GM12874 (cell line): ENCODE measurements at regions not wholly inside any gene's neighbourhood (a gene's known extent, or its start where the extent isn't known, plus 50 kb on each side); places are given as distances from the start of the nearest gene placed in this dataset.

Experiments used
- TF ChIP-seq, protein P1 (sequence below): IDR thresholded peaks from 2 replicates; pipeline ENCODE4 v1.5.1; 2011; ENCODE audit warnings: low read depth, mild to moderate bottlenecking, control low read depth, low read length, moderate library complexity; ENCODE audit not compliant: insufficient read depth

DNA sequence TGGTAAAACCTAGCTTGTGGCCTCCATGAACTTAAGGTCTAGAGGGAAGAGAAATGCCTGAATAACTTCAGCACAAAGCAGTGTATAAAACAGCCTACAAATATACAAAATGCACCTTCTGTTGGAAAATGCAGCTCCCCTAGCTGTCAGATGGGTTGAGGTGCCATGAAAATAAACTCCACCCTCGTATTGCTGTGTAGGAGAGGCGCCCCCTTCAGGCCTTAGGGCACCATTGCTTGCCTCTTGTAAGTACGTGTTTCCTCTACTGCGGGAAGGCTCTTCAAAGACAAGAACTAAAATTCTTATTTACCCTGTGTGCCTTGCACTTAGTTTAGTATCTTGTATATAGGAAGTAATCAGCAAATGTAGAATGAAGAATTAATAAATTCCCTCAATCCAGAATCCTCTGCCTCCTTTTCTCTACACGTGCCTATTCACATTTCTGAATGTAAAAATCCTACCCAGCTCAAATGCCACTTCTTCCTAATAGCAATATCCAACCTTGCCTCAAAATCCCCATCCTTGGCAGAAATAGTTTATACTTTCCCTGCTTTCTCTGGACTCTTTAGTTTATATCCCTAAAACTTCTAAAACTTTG is 393.7 kb upstream of the PDE4D start:
- TF ChIP-seq, protein P1, sequence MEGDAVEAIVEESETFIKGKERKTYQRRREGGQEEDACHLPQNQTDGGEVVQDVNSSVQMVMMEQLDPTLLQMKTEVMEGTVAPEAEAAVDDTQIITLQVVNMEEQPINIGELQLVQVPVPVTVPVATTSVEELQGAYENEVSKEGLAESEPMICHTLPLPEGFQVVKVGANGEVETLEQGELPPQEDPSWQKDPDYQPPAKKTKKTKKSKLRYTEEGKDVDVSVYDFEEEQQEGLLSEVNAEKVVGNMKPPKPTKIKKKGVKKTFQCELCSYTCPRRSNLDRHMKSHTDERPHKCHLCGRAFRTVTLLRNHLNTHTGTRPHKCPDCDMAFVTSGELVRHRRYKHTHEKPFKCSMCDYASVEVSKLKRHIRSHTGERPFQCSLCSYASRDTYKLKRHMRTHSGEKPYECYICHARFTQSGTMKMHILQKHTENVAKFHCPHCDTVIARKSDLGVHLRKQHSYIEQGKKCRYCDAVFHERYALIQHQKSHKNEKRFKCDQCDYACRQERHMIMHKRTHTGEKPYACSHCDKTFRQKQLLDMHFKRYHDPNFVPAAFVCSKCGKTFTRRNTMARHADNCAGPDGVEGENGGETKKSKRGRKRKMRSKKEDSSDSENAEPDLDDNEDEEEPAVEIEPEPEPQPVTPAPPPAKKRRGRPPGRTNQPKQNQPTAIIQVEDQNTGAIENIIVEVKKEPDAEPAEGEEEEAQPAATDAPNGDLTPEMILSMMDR, result peak; percentile 81

DNA sequence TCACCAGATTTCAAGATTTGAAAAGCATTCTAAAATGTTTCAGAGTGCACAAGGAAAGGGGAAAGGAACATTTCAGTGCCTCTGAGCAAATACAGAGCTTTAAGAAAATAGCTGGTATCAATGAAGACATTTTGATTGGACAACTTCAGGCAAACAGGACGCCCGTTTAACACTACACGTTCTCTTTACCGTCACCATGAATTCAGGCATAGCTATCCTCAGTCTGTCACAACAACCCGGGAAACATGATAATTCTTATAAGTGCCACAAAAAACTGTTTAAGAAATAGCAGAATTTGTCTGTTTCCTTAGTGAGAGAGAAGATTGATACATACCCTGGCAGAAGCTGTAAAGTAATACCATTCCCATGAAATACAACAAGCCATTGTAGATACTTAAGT is 392.4 kb upstream of the PDE4D start:
- TF ChIP-seq, protein P1, result no peak

DNA sequence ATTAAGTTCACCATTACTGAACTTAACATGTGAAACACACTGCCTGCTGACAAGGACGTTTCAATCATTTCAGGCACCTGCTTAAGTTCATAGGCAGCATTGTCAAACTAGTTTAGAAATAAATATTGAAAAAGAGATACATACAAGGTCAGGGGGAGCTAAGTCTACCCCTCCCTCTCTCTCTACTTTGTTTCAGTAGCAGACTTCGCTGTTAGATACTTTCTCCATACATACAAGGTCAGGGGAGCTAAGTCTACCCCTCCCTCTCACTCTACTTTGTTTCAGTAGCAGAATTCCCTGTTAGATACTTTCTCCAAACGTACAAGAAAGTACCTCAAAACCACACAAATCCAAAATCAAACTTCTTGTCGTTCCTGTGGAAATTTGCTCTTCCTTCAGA is 387.4 kb upstream of the PDE4D start:
- TF ChIP-seq, protein P1, result no peak

DNA sequence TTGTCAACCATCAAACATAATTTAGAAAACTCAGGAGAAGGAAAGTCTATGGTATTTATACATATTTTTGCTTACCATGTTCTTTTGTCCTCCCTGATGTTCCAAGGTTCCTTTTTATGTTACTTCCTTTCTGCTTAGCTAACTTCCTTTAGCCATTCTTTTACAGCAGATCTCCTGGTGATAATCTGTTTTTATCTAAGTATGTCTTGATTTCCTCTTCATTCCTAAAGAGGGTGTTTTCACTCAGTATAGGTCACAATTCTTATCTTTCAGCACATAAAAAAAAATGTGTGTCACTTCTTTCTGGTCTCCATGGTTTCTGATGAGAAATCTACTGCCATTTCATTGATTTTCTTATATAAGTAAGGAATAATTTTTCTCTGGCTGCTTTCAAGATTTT is 384.4 kb upstream of the PDE4D start:
- TF ChIP-seq, protein P1, result no peak

DNA sequence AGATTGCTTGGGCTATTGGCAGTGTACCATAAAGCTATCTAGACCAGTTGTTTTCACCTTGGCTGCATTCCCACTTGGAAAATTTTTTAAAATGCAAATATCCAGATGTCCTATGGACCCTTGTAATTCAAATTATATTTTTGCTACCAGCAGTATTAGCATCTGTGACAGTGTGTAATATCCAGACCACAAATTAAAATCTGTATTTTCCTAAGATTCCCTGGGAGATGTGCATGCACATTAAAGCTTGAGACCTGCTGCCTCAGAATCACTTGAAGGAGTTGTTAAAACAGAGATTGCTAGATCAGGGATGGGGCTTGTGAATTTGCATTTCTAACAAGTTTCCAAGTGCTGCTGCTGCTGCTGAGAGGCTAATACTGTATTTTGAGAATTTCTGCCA is 381.2 kb upstream of the PDE4D start:
- TF ChIP-seq, protein P1, result no peak

DNA sequence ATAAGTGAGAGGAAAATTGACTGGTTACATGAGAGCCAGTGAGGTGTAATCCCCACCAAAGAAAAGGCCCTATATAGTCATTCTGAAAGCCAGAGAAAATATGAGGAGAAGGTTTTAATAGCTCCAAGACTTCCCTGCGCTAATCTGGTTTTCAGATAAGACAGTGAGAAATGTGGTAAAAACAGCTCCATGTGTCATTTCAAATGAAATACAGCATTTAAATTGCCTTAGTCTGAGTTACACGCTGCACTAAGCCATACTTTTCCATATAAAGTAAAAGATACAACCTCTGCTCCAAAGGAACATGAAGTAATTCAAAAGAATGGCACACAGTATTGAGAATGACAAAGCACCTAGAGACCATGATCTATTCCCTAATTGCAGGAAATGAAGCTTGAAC is 378.0 kb upstream of the PDE4D start:
- TF ChIP-seq, protein P1, result no peak

DNA sequence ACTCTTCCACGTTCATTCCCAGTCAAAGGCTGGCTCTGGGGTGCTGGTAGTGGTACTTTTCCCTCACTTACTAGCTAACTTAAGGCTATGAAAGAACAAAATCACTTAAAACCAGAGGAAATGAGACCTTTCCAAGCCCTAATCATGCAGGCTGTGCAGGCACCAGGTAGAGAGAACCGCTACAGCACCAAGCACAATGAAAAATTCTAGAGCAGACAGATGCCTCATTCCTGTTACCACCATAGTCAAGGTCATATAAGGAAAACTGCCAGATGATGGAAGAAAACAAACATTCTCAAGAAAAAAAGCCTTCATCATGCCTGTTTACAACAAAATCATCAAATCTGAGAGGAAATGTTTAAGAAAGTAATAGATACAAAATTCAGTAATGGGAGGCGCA is 374.4 kb upstream of the PDE4D start:
- TF ChIP-seq, protein P1, result no peak
